ENCODE measurements at regions not wholly inside any gene's neighbourhood (a gene's known extent, or its start where the extent isn't known, plus 50 kb on each side); places are given as distances from the start of the nearest gene placed in this dataset.
A peak's percentile ranks its signal among the peaks of the same experiment; 100 is the strongest.

DNA sequence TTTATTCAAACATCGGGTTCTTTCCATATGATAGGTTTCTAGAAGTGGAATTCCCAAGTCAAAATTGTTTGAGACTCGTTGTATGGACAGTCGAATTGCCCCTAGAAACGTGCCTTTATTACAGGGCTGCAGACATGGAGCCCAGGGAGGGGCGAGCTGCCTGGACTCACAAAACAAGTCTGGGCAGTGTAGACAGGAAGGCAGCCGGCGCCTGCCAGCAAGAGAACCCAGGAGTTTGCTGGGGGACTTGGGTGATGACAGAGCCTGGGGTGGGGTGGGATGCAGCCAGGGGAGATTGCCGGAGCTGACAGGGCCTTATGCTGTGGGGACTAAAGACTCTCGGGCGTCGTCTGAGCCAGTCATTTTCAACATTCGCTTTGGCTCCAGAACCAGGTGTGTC, 107.4 kb upstream of the MSX1 start:
- DNase-seq (ENCODE audit: low spot score) = no peak
- no peak overlapping the region for H3K23ac ChIP-seq (ENCODE audit: low read depth, low read length, poor library complexity)
- H4K8ac ChIP-seq (ENCODE audit: low read depth, low read length) = no peak overlapping the region
- H2BK15ac ChIP-seq (ENCODE audit: low read length) = no peak overlapping the region
- H4K91ac ChIP-seq (ENCODE audit: low read depth, low read length, poor library complexity) = no peak overlapping the region
- peaks cover 0 to 14% of the 10 kb centered on the region in 2 donors for H3K4me1 ChIP-seq (ENCODE audit: control insufficient read depth in 2 of 2, insufficient read depth in 1 of 2, low read depth in 1 of 2, low read length in 2 of 2)
- H3K27me3 ChIP-seq (ENCODE audit: control insufficient read depth in 3 of 3, insufficient read depth in 3 of 3, low read depth in 1 of 3, low read length in 3 of 3) = no peaks in the 10 kb centered on the region
- H3K14ac ChIP-seq (ENCODE audit: low read length) = no peak overlapping the region
- H2BK120ac ChIP-seq (ENCODE audit: low read depth, low read length) = no peak overlapping the region
- no peak overlapping the region for H2BK12ac ChIP-seq (ENCODE audit: low read length)
- H2AFZ ChIP-seq (ENCODE audit: low read length) = no peak overlapping the region
- no peak overlapping the region for H2AK5ac ChIP-seq (ENCODE audit: low read depth, low read length)
- H3K18ac ChIP-seq (ENCODE audit: low read length) = no peak overlapping the region
- no peak overlapping the region for H3K9ac ChIP-seq (ENCODE audit: low read depth, low read length, poor library complexity)
- no peaks in the 10 kb centered on the region for H3K9me3 ChIP-seq (replicated peaks in 1 of 2; ENCODE audit: control insufficient read depth in 2 of 2, insufficient read depth in 1 of 2, low read depth in 1 of 2, low read length in 2 of 2)
- H3K4me3 ChIP-seq (ENCODE audit: low read length in 2 of 2) = no peak overlapping the region
- H3K4me2 ChIP-seq (ENCODE audit: insufficient read depth, low read length, poor library complexity, severe bottlenecking) = no peak overlapping the region
- H3K27ac ChIP-seq (replicated peaks; ENCODE audit: low read length) = no peak overlapping the region
- no CpG with 5 or more reads among the region's 12 CpGs for WGBS, 2 donors (ENCODE audit: extremely low coverage in 2 of 2, insufficient read length in 2 of 2, insufficient replicate concordance in 1 of 2)
- no peaks in the 10 kb centered on the region for H3K79me1 ChIP-seq (ENCODE audit: low read depth, low read length)
- H2BK5ac ChIP-seq (ENCODE audit: low read length) = no peak overlapping the region
- no peaks in the 10 kb centered on the region for H3K36me3 ChIP-seq (replicated peaks in 1 of 2; ENCODE audit: control insufficient read depth in 2 of 2, insufficient read depth in 2 of 2, low read length in 2 of 2)
- H3K4ac ChIP-seq (ENCODE audit: low read length) = no peak overlapping the region

DNA sequence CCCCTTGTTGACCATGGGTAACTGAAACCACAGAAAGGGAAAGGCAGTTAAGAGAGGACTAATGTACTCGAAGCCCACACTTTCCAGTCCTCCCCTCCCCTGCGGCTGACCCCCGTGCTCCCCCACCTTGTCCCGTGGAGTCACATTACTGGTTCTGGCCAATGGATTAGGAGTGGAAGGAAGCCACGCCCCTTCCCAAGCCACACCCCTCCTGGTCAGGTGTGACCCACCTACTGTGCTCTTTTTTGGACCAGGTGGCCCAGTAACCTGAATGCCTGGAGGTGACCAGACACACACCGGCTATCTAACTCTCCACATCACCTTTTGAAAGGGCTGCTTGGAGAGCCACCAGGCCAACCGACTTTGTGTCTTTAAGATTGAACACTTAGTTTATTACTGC, 109.3 kb upstream of the MSX1 start:
- no peaks in the 10 kb centered on the region for H3K36me3 ChIP-seq (replicated peaks in 1 of 2; ENCODE audit: control insufficient read depth in 2 of 2, insufficient read depth in 2 of 2, low read length in 2 of 2)
- no peaks in the 10 kb centered on the region for H3K27me3 ChIP-seq (ENCODE audit: control insufficient read depth in 3 of 3, insufficient read depth in 3 of 3, low read depth in 1 of 3, low read length in 3 of 3)
- no peak overlapping the region for H2BK15ac ChIP-seq (ENCODE audit: low read length)
- H3K9ac ChIP-seq (ENCODE audit: low read depth, low read length, poor library complexity) = no peak overlapping the region
- H3K4ac ChIP-seq (ENCODE audit: low read length) = no peak overlapping the region
- WGBS, 2 donors (ENCODE audit: extremely low coverage in 2 of 2, insufficient read length in 2 of 2, insufficient replicate concordance in 1 of 2) = no CpG with 5 or more reads among the region's 7 CpGs
- peaks cover 0 to 2% of the 10 kb centered on the region in 2 donors for H3K4me1 ChIP-seq (ENCODE audit: control insufficient read depth in 2 of 2, insufficient read depth in 1 of 2, low read depth in 1 of 2, low read length in 2 of 2)
- no peak overlapping the region for H4K91ac ChIP-seq (ENCODE audit: low read depth, low read length, poor library complexity)
- H4K8ac ChIP-seq (ENCODE audit: low read depth, low read length) = no peak overlapping the region
- no peak overlapping the region for H2AK5ac ChIP-seq (ENCODE audit: low read depth, low read length)
- no peak for DNase-seq (ENCODE audit: low spot score)
- H3K4me2 ChIP-seq (ENCODE audit: insufficient read depth, low read length, poor library complexity, severe bottlenecking) = no peak overlapping the region
- H3K9me3 ChIP-seq (replicated peaks in 1 of 2; ENCODE audit: control insufficient read depth in 2 of 2, insufficient read depth in 1 of 2, low read depth in 1 of 2, low read length in 2 of 2) = peaks cover 0 to 7% of the 10 kb centered on the region in 2 donors
- no peak overlapping the region for H3K18ac ChIP-seq (ENCODE audit: low read length)
- H2AFZ ChIP-seq (ENCODE audit: low read length) = no peak overlapping the region
- no peak overlapping the region for H2BK12ac ChIP-seq (ENCODE audit: low read length)
- no peak overlapping the region for H3K14ac ChIP-seq (ENCODE audit: low read length)
- no peak overlapping the region for H2BK120ac ChIP-seq (ENCODE audit: low read depth, low read length)
- no peak overlapping the region for H2BK5ac ChIP-seq (ENCODE audit: low read length)
- H3K4me3 ChIP-seq (ENCODE audit: low read length in 2 of 2) = no peak overlapping the region
- H3K23ac ChIP-seq (ENCODE audit: low read depth, low read length, poor library complexity) = no peak overlapping the region
- H3K27ac ChIP-seq (replicated peaks; ENCODE audit: low read length) = no peak overlapping the region
- H3K79me1 ChIP-seq (ENCODE audit: low read depth, low read length) = no peaks in the 10 kb centered on the region

DNA sequence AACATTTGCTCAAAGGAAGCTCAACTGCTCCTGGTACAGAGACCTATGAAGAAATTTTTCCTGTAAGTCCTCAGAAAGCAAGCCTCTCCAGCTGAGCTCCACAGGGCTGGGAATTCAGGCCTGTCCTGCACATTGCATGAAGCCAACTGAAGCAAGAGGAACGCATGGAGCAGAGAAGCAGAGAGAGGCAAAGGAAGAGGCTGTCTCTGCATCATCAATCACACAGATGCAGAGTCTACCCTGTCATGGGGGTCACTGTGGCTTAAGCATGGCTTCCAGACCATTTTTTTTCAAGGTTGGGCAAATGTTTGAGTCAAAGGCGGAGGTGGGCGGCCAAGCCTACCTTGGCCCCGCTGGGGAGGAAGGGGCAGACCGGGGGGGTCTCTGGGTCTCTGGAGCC, 110.3 kb upstream of the MSX1 start:
- Histone ChIP-seq H2BK12ac (ENCODE audit: low read length) (no peak overlapping the region), H2BK120ac (ENCODE audit: low read depth, low read length) (no peak overlapping the region), H3K27ac (replicated peaks; ENCODE audit: low read length) (no peak overlapping the region), H3K14ac (ENCODE audit: low read length) (no peak overlapping the region), H3K9ac (ENCODE audit: low read depth, low read length, poor library complexity) (peak overlapping the region; percentile 68), H4K91ac (ENCODE audit: low read depth, low read length, poor library complexity) (no peak overlapping the region), H3K27me3 (ENCODE audit: control insufficient read depth in 3 of 3, insufficient read depth in 3 of 3, low read depth in 1 of 3, low read length in 3 of 3) (no peaks in the 10 kb centered on the region), H3K23ac (ENCODE audit: low read depth, low read length, poor library complexity) (no peak overlapping the region), H3K4ac (ENCODE audit: low read length) (peak overlapping the region; percentile 46), H2AFZ (ENCODE audit: low read length) (no peak overlapping the region), H2BK5ac (ENCODE audit: low read length) (peak overlapping the region; percentile 11), H3K4me3 (ENCODE audit: low read length in 2 of 2) (no peak overlapping the region), H4K8ac (ENCODE audit: low read depth, low read length) (no peak overlapping the region), H3K36me3 (replicated peaks in 1 of 2; ENCODE audit: control insufficient read depth in 2 of 2, insufficient read depth in 2 of 2, low read length in 2 of 2) (no peaks in the 10 kb centered on the region), H3K18ac (ENCODE audit: low read length) (no peak overlapping the region), H3K4me1 (ENCODE audit: control insufficient read depth in 2 of 2, insufficient read depth in 1 of 2, low read depth in 1 of 2, low read length in 2 of 2) (no peaks in the 10 kb centered on the region), H2BK15ac (ENCODE audit: low read length) (no peak overlapping the region), H3K79me1 (ENCODE audit: low read depth, low read length) (no peaks in the 10 kb centered on the region), H3K9me3 (replicated peaks in 1 of 2; ENCODE audit: control insufficient read depth in 2 of 2, insufficient read depth in 1 of 2, low read depth in 1 of 2, low read length in 2 of 2) (peaks cover 0 to 8% of the 10 kb centered on the region in 2 donors), H3K4me2 (ENCODE audit: insufficient read depth, low read length, poor library complexity, severe bottlenecking) (no peak overlapping the region), H2AK5ac (ENCODE audit: low read depth, low read length) (no peak overlapping the region)
- no peak for DNase-seq (ENCODE audit: low spot score)
- WGBS, 2 donors (ENCODE audit: extremely low coverage in 2 of 2, insufficient read length in 2 of 2, insufficient replicate concordance in 1 of 2) = no CpG with 5 or more reads among the region's 5 CpGs

DNA sequence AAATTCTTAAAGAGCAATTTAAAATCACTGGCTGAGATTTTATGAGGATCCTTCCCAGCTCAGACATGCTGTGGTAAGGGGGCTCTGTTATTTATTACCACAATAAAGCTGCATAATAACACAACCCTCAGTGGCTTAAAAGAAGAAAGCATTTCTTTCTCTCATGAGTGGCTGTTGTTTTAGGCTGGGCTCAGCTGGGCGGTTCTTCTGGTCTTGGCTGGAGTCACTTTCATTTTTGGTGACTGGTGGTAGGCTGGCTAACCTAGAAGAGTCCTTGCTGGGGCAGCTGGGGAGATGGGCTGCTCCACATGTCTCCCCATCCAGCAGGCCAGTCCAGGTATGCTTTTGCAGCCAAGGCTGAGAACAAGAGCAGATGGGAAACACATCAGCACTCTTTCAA, 113.0 kb upstream of the MSX1 start:
- Histone ChIP-seq H3K18ac (ENCODE audit: low read length) (no peak overlapping the region), H3K9me3 (replicated peaks in 1 of 2; ENCODE audit: control insufficient read depth in 2 of 2, insufficient read depth in 1 of 2, low read depth in 1 of 2, low read length in 2 of 2) (peaks cover 0 to 10% of the 10 kb centered on the region in 2 donors), H3K4me1 (ENCODE audit: control insufficient read depth in 2 of 2, insufficient read depth in 1 of 2, low read depth in 1 of 2, low read length in 2 of 2) (no peaks in the 10 kb centered on the region), H2AFZ (ENCODE audit: low read length) (no peak overlapping the region), H2BK5ac (ENCODE audit: low read length) (no peak overlapping the region), H3K4ac (ENCODE audit: low read length) (no peak overlapping the region), H3K36me3 (replicated peaks in 1 of 2; ENCODE audit: control insufficient read depth in 2 of 2, insufficient read depth in 2 of 2, low read length in 2 of 2) (no peaks in the 10 kb centered on the region), H2BK15ac (ENCODE audit: low read length) (no peak overlapping the region), H4K8ac (ENCODE audit: low read depth, low read length) (no peak overlapping the region), H3K9ac (ENCODE audit: low read depth, low read length, poor library complexity) (no peak overlapping the region), H3K27me3 (ENCODE audit: control insufficient read depth in 3 of 3, insufficient read depth in 3 of 3, low read depth in 1 of 3, low read length in 3 of 3) (no peaks in the 10 kb centered on the region), H3K14ac (ENCODE audit: low read length) (no peak overlapping the region), H3K23ac (ENCODE audit: low read depth, low read length, poor library complexity) (no peak overlapping the region), H4K91ac (ENCODE audit: low read depth, low read length, poor library complexity) (no peak overlapping the region), H3K4me2 (ENCODE audit: insufficient read depth, low read length, poor library complexity, severe bottlenecking) (no peak overlapping the region), H3K4me3 (ENCODE audit: low read length in 2 of 2) (no peak overlapping the region), H2BK120ac (ENCODE audit: low read depth, low read length) (no peak overlapping the region), H2AK5ac (ENCODE audit: low read depth, low read length) (no peak overlapping the region), H2BK12ac (ENCODE audit: low read length) (no peak overlapping the region), H3K79me1 (ENCODE audit: low read depth, low read length) (no peaks in the 10 kb centered on the region), H3K27ac (replicated peaks; ENCODE audit: low read length) (no peak overlapping the region)
- no CpG with 5 or more reads among the region's 1 CpG for WGBS, 2 donors (ENCODE audit: extremely low coverage in 2 of 2, insufficient read length in 2 of 2, insufficient replicate concordance in 1 of 2)
- DNase-seq (ENCODE audit: low spot score) = no peak
